HCEC 1CT (cell line): ENCODE measurements at regions not wholly inside any gene's neighbourhood (a gene's known extent, or its start where the extent isn't known, plus 50 kb on each side); places are given as distances from the start of the nearest gene placed in this dataset.
"Not testable (repeated sequence)": the region's sequence is repeated elsewhere in the genome, so short reads cannot be mapped to it uniquely, and the experiment has no call there.

Source experiments
- DNase-seq: peaks from one replicate; pipeline ENCODE4 v3.0.0-alpha.2; 2017

DNA sequence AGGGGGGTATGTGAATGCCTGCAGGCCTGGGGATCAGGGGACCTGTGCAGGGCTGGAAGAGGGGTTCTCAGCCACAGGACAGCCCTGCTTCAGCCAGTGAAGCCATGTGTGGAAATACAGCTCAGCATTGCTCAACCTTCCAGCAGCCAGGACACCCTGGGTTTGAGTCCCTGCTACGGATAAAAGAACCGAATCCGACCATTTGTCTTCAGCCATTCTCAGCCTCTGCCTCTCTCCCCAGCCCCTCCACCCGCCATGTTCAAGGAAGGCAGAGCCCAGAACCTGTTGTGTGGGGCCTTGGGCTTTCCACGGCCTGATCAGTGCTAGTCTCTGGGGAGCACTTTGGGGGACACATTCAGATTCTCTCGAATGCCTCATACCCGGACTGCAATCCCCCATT is 337.5 kb downstream of the PREX1 start:
- DNase-seq, result not testable (repeated sequence)

DNA sequence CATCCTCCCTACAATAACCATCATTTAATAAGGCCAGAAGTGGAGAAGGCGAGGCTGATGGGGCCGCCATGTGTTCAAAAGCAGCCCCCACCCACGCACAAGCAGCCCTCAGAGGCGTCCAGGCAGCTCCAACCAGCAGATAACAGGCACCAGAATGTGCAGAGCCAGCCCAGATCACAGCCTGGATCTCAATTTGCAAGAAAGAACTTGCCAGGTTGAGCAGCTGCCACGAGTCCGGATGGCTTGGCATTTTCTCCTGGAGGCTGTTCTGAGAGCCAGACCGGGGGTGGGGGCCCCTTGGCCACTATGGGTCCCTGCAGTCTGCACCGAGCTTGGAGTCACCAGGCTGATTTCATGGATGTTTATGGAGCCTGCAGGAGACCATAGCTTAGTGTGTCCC is 338.1 kb downstream of the PREX1 start:
- no peak for DNase-seq

DNA sequence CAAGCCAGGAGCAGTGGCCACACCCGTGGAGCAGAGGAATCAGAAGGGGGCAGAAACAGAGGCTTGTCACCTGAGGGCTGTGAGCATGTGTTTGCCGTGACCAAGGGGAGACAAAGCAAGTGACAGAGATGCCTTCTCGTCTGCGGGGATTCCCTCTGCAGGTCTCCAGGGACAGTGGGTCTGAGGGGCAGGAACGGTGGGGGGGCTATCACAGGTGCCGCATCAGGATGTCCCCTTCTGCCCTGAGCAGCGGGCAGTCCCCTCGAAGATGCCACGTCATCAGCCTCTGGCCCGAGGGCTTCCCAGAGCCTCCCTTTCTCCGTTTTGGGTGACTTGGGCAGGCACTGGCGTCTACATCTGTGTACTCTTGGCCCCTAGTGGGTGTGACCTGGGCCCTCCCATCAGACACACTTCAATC is 338.7 kb downstream of the PREX1 start:
- no peak for DNase-seq

DNA sequence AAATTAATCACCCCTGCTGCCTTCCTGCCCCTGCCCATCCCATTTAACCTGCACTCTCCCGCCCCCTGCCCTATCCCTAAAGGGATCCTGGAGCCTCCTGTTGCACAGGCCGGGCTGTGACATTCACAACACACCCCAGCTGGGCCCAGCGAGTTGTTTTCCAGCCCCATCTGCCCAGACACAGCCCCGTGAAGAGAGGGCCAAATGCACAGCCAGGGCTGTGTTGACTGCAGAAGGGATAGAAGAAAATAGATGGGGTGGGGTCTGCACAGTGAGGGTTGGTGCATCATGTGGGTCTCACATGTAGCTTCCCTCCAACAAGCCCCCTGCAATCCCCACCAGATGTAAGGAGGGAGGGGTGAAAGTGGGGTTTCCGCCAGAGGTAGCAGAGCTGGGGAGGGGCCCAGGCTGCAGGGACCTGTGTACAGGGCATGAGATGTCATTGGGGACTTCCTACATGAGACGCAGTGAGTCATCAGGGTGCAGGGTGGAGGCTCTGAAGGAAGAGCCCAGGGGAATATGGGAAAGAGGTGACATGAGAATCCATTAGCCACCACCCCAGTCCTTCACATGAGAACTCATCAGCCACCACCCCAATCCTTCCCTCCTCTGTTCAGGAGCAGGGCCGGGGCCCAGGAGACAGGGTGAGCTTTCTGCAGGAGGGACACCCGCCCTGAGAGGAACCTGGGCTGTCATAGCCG is 339.3 kb downstream of the PREX1 start:
- DNase-seq, result not testable (repeated sequence)

DNA sequence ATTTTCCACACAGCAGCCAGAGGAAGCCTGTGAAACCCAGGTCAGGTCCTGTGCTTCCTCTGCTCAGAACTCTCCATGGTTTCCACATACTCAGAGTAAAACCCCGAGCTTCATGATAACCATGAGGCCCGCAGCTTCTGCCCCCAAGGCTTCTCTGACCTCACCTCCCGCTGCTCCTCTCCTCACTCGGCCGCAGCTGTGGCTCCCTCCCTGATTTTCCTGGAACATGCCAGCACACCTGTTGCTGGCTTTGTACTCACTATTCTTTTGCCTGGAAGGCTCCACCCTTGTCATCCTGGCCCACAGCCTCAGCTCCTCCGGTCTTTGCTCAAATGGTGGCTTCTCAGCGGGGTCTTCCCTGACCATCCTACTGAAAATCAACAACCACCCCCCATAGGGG is 341.7 kb downstream of the PREX1 start:
- no peak for DNase-seq

DNA sequence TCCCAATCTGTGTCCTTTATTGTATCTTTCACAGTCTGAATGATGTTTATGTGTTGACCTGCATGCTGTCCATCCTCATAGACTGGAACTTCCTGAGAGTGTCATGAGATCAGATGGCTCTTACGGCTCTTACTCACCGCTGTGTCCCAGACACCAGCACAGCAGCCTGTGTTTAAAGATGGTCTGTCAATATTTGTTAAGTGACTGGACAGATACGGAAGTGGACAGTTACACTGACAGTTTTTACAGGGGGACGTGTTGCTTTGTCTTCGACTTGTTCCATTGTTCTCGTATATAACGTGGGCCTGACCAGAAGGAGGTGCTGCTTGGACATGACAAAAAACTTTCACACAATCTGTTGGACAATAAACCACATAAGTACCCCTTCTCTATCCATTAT is 342.6 kb downstream of the PREX1 start:
- DNase-seq, result not testable (repeated sequence)

DNA sequence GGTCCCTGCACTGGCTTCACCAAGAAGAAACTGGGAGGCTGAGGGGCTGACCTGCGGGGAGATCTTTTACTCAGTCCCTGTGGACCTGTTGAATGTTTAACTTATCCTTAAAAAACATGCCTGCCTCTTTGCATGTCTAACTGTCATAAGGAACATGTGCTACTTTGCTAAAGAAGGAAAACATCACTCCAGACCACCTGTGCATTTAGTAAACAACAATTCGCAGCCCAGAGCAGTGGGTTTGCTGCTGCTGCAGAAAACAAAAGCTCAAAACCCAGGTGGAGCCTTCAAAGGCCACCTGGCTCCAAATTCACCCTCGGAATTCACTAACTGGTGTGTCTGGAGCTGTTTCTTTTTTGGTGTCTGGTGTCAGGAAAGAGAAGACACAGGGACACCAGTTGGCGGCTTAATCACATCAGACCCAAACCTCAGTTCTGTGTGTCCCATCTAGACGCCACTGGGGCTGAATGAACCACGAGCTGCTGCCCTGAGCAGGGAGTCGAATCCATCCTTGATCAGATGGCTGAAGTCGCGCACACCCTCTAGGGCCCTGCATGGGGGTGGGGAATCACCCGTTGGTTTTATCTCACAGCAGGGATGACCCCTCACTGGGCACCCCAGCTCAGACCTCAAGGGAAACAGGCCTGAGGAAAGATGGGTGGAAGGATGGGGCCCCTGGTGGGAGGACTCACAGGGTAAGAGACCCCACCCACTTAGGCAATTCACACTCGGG is 344.3 kb downstream of the PREX1 start:
- no peak for DNase-seq

DNA sequence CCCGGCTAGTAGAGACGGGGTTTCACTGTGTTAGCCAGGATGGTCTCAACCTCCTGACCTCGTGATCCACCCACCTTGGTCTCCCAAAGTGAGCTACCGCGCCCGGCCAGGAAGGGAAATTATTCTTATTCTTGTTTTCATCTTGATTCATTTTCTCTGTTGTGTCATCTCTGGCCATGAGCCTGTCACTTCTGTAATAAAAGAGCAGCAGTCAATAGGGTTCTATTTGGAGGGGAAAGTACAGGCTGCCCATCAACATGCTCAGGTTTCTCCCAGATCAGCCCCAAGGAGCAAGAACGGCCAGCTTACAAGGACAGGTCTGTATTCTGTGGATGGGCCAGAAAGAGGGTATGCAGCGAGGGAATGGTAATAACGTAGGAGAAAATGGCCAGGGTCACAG is 345.0 kb downstream of the PREX1 start:
- no peak for DNase-seq

DNA sequence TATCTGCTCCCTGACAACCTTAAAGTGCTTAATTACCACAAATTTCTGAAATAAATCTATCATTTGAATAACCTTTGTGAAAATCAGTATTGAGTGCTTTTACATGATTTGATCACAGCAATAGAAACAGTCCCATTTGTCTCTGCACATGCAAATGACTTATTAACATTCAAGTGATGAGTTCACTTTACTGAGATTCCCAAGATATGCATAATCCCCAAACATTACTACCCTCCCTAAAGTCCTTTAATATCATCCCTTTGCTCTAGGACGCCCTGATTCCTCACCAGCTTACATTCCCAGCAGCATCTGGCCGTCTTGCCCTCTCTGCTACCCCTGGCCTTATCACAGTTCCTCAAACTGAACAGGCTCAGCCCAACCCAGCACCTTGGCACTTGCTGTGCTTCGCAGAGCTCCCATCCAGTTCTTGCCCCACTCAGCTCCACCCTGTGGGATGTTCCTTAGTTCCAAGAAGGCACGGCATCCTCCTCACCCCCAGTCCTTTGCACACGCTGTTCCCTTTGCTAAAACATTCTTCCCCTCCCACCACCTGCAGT is 347.5 kb downstream of the PREX1 start:
- DNase-seq, result no peak

DNA sequence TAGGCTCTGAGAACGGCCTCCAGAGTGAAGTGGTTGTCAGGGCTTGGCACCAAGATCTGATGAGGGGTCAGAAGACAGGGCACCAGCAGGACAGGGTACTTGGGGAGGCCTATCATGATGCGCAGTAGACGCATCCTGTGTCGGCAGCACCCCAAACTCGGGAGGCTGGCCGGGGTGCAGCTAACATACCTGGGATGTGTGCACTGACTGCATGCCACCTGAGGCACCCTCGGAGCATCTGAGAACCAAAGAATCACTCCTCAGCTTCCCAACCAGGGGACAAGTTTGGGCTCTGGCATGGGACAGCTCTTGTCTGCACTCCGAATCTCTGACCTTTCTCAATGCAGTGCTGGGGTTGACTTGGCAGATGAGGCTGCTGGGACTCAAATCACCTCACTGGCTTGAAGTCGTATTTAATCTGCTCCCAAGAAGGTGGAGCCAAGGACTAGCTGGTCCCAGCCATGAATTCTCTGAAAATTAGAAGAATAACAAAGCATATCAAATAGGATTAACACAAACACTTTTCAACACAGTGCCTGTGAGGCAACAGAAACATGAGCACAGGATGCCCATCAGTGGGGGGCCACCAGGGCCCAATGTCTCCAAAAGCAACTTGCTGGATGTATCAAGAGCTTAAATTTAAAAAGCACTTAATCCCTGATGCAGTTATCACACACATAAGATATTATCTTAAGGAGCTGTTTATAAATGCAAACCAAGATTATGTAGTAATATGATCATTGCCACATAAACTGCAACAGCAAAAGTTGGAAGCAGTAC is 348.8 kb downstream of the PREX1 start:
- no peak for DNase-seq

DNA sequence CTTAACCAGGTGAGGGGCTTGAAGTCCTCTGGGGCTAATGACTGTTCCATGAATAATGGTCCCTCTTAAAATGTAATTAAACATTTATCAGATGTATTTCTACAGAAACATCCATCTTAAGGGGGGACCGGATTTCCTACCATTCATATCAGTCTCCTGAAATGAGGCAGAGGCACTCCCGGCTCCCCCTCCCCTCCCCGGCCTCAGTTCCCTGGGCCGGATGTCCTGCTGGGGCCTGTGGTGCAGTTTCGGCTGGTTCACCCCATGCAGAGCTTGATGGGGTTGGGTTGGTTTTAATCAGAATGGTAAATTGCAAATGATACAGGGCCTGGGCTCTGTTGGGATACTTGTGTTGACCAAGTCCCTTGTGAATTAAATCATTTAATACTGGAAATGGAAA is 349.4 kb downstream of the PREX1 start:
- DNase-seq, result no peak

DNA sequence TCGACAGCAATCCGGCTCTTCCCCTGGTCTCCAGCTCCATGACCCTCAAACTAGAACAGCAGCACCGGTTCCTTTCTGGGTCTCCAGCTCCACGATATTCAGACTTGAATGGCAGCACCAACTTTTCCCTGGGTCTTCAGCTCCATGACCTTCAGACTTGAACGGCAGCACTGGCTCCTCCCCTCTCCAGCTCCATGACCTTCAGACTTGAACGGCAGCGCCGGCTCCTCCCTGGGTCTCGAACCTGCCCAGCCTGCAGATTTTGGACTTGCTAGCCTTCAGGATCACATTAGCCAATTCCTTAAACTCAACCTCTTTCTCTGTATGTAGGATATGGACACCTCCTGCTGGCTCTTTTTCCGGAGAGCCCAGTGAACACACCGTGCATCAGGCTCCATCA is 350.9 kb downstream of the PREX1 start:
- no peak for DNase-seq

DNA sequence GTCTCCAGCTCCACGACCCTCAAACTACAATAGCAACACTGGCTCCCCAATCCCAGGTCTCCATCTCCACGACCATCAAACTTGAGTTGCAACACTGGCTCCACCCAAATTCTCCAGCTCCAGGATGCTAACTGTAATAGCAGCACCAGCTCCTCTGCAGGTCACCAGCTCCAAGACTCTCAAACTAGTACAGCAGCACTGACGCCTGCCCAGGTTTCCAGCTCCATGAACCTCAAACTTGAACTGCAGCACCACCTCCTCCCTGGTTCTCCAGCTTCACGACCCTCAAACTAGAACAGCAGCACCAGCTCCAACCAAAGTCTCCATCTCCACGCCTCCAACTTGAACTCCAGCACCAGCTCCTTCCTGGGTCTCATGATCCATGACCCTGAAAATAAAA is 353.8 kb downstream of the PREX1 start:
- no peak for DNase-seq

DNA sequence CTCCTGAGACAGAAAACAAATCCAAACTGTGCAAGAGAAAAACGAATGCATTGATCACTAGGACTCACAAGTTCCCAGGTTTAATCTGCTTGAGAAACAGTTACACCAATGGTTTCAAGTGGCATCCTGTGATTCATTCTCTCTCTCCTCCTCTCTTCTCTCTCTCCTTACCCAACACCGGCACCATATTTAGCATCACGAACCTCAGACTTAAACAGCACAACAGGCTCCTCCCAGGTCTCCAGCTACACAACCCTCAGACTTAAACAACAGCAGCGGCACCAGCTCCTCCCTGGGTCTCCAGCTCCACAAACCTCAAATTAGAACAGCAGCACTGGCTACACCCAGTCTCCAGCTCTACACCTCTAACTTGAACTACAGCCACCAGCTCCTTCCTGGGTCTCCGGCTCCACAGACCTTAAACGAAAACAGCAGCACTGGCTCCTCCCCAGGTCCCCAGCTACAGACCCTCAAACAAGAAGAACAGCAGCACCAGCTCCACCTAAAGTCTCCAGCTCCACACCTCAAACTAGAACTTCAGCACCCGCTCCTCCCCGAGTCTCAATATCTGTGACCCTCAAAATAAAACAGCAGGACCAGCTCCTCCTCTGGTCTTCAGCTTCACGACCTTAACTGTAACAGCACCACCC is 355.9 kb downstream of the PREX1 start:
- DNase-seq, result no peak

DNA sequence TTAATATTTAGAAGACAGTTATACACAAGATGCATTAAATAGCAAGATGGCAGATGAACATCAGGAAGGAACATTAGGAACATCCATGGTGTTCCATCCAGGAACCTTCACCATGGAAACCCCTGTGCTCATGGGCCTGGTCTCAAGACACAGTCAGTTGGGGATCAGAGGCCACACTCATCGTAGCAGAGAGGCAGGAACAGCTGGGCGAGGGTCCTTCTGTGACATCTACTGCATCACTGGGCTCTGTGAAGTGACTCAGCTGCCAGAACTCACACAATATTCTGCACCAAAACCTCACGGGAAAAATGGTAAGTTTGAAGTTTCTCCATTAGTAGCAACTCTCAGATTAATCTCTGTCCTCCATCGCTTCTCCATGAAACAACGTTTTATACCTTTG is 356.6 kb downstream of the PREX1 start:
- DNase-seq, result no peak

DNA sequence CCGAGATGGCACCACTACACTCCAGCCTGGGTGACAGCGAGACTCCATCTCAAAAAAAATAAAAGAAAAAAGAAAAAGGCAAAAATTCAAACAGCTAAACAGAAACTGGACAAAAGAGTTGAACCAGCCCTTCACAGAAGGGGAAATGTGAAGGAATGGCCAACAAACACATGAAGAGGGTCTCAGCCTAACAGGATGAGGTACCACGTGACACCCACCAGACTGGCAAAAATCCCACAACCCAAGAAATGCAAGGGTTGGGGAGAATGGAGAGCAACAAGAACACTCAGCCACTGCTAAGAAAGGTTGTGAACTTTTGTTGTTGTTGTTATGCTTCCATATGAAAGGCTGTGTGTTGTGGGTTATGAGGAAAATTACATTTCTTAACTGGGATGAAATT is 357.7 kb downstream of the PREX1 start:
- DNase-seq, result no peak

DNA sequence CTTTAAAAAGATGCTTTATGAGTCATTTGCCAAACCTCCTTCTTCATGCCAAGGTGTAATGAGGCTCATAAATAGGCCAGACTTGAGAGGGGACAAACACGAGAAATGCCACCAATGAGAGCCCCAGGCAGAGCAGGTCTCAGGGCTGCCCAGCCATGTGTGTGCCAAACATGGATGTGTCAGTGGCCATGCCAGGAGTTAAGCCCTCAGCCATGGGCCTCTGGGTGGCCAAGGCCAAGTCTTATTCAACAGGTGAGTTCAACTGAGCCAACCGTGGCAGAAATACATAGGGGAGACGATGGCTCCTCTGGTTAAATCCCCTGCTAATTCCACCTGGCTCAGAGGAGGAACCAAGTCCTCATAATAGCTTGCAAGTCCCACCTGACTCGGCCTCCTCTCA is 358.8 kb downstream of the PREX1 start:
- no peak for DNase-seq

DNA sequence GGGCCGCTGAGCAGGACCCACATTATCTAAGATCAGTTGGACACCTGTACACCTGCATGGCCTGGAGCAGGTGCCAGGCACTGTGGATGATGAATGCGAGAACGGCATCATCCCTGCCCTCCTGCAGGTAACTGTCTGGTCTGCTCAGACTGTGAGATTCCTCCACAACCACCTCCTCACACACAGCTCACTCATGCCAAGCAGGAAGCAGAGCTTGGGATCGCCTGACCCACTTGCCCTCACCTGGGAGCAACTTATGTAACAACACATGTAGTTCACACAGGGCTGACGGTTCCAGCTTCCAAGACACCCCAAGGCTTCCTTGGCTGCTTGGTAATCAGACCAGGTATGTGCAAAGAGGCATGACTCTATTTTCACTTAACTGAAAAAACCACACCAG is 359.2 kb downstream of the PREX1 start:
- no peak for DNase-seq

DNA sequence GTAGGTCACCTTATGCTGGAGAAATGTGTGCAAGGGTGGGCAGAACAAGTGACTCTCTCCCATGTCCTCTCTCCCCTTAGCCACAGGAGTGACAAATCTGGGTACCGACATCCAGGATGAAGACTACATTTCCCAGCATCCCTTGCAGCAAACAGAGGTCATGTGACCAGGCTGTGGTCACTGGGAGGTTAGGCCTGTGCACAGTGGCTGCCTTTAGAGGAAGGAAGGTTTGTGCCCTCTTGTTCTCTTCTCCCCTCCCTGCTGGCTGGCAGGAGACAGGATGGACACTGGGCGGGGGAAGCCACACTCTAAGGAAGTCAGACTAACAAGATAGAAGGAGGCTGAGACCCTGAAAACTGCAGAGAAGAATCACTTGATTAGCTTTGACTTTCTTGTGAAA is 360.2 kb downstream of the PREX1 start:
- no peak for DNase-seq

DNA sequence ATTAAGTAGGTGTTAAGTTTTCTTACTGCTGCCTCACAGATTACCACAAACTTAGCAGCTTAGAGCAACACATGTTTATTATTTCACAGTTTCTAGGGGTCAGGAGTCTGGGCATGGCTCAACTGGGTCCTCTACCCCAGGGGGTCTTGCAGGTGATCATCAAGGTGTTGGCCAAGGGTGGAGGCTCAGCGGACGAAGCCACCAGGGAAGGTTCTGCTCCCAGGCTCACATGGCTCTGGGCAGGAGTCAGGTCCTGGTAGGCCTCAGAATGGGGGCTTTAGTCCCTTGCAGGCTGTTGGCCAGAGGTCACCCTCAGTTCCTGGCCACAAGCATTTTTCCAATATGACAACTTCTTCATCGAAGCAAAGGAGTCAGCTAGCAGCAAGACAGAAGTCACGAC is 362.5 kb downstream of the PREX1 start:
- DNase-seq, result no peak

DNA sequence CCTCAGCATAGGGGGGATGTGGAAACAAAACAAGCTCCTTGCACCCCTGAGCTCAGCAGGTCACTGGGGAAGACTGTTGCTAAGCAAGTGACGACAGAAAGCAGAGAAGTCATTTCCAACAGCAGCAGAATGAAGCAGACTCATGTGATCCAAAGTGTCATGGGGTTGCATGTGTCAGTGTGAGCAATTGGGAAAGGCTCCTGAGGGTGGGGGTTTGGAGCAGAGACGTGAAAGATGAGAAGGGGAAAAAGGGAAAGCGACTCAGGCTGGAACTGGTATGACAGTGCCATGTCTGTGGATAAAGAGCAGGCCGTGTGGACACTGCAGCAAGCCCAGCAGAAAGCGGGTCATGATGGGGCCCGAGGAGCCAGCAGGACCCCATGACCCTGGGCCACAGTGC is 363.9 kb downstream of the PREX1 start:
- DNase-seq, result peak; percentile 51

DNA sequence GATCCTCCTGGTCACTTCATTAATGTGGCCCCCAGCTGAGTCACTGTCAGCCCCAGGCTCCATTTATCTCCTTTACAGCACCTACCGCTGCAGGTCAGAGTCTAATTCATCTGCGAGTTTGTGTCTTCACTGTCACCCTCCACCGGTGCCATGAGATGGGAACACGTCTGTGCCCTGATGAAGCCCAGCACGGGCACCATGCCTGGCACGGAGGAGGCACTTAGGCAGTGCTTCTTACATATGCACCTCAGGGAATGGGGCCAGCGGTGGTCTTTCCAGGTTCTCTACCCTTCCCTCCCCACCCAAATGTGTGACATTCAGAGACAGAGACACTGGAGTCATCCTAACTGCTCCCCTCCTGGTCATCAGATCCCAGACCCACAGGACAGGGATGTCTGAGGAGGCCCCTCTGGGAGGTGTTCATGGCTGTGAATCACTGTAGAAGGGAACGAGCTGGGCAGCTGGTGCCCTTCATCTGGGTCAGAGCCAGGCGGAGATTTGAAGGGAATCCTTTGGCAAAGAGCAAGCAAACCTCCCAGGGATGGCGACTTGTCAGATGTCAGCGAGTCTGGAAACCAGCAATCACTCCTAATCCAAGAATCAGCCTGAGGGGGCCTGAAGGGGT is 364.6 kb downstream of the PREX1 start:
- no peak for DNase-seq

DNA sequence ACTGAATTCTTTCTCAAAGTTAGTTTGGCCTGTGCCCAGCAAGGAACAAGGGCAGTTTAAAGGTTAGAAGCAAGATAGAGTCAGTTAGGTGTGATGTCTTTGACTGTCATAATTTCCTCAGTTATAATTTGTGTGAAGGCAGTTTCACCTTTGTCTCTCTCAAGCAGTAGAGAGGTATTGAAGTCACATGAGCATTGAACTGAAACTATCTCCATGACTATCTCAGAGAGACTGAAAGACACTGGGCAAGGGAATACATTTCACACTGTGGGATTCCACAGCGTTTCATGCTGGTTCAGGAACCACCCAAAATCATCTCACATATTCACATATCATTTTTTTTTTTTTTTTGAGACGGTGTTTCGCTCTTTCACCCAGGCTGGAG is 366.1 kb downstream of the PREX1 start:
- no peak for DNase-seq
